CD14-positive monocyte (primary cell): ENCODE measurements at regions not wholly inside any gene's neighbourhood (a gene's known extent, or its start where the extent isn't known, plus 50 kb on each side); places are given as distances from the start of the nearest gene placed in this dataset.

Experiments
- DNase-seq, 3 donors: peaks; one replicate each; pipeline ENCODE4 v3.0.0-alpha.2; 2011 to 2022
- H2AFZ ChIP-seq: 2 replicates; pipeline ENCODE4 v1.6.0; 2012; ENCODE audit warnings: mild to moderate bottlenecking, low read depth, low read length, inconsistent platforms; ENCODE audit not compliant: insufficient read depth, poor library complexity, severe bottlenecking
- H3K27ac ChIP-seq, 2 donors: 1 replicate in 1 of 2; 2 replicates in 1 of 2; pipeline ENCODE4 v1.5.1; 2012 to 2013; ENCODE audit warnings: low read length in 2 of 2, control low read depth in 1 of 2, inconsistent platforms in 1 of 2, low read depth in 1 of 2, mild to moderate bottlenecking in 1 of 2
- H3K27me3 ChIP-seq, 2 donors: one replicate each; pipeline versions ENCODE4 v1.6.0 to v1.6.1; 2011 to 2013; ENCODE audit warnings: low read length in 2 of 2; ENCODE audit not compliant: control insufficient read depth in 2 of 2, insufficient read depth in 2 of 2
- H3K36me3 ChIP-seq, 2 donors: replicated peaks in 1 of 2; 1 replicate in 1 of 2; 2 replicates in 1 of 2; pipeline versions ENCODE4 v1.5.1 to v1.6.1; 2012 to 2013; ENCODE audit warnings: low read length in 2 of 2, control low read depth in 1 of 2, inconsistent platforms in 1 of 2, mild to moderate bottlenecking in 1 of 2; ENCODE audit not compliant: insufficient read depth in 2 of 2, control insufficient read depth in 1 of 2
- H3K4me1 ChIP-seq, 2 donors: 1 replicate in 1 of 2; 2 replicates in 1 of 2; pipeline versions ENCODE4 v1.5.1 to v1.6.1; 2012 to 2013; ENCODE audit warnings: low read length in 2 of 2, control low read depth in 1 of 2, inconsistent platforms in 1 of 2, mild to moderate bottlenecking in 1 of 2, moderate library complexity in 1 of 2; ENCODE audit not compliant: insufficient read depth in 2 of 2, control insufficient read depth in 1 of 2
- H3K4me2 ChIP-seq: replicated peaks from 2 replicates; pipeline ENCODE3; 2012; ENCODE audit warnings: low read length, moderate library complexity, mild to moderate bottlenecking; ENCODE audit not compliant: poor library complexity, severe bottlenecking; ENCODE audit errors: extremely low read depth
- H3K4me3 ChIP-seq, 3 experiments: fragments of 200-600 bp in 1 of 3; sonication (generic) in 1 of 3; replicated peaks in 1 of 3; 1 replicate in 2 of 3; 2 replicates in 1 of 3; pipeline ENCODE4 v1.5.1; 2011 to 2013; ENCODE audit warnings: low read length in 3 of 3, mild to moderate bottlenecking in 3 of 3, control low read depth in 2 of 3, low read depth in 2 of 3, inconsistent platforms in 1 of 3, moderate library complexity in 1 of 3
- H3K79me2 ChIP-seq: 2 replicates; pipeline ENCODE4 v1.6.0; 2012; ENCODE audit warnings: mild to moderate bottlenecking, control low read depth, inconsistent platforms, low read length, moderate library complexity; ENCODE audit not compliant: insufficient read depth
- H3K9ac ChIP-seq: 2 replicates; pipeline ENCODE4 v1.6.0; 2017; ENCODE audit warnings: low read length, mild to moderate bottlenecking; ENCODE audit not compliant: insufficient read depth, poor library complexity, severe bottlenecking
- H3K9me3 ChIP-seq, 2 donors: replicated peaks in 1 of 2; 1 replicate in 1 of 2; 2 replicates in 1 of 2; pipeline versions ENCODE4 v1.5.1 to v1.6.1; 2012 to 2013; ENCODE audit warnings: low read length in 2 of 2, control low read depth in 1 of 2; ENCODE audit not compliant: control insufficient read depth in 1 of 2, insufficient read depth in 1 of 2
- H4K20me1 ChIP-seq: 2 replicates; pipeline ENCODE4 v1.6.0; 2012; ENCODE audit warnings: mild to moderate bottlenecking, low read length, control low read depth, moderate library complexity; ENCODE audit not compliant: insufficient read depth
- H3K27ac Mint-ChIP-seq, 7 donors: one replicate each; pipeline ENCODE4 v1.8.0; 2020; ENCODE audit warnings: mild to moderate bottlenecking in 7 of 7, mixed read lengths in 7 of 7, moderate library complexity in 6 of 7, inconsistent platforms in 2 of 7
- H3K27me3 Mint-ChIP-seq, 3 donors: one replicate each; pipeline ENCODE4 v1.8.0; 2021 to 2022; ENCODE audit warnings: low read depth in 3 of 3, mild to moderate bottlenecking in 3 of 3, mixed read lengths in 3 of 3, moderate library complexity in 3 of 3, inconsistent platforms in 1 of 3
- H3K36me3 Mint-ChIP-seq, 2 donors: one replicate each; pipeline ENCODE4 v1.8.0; 2020; ENCODE audit warnings: mixed read lengths in 2 of 2, inconsistent platforms in 1 of 2, mild to moderate bottlenecking in 1 of 2
- H3K4me1 Mint-ChIP-seq: one replicate; pipeline ENCODE4 v1.8.0; 2020; ENCODE audit warnings: mild to moderate bottlenecking, mixed read lengths
- H3K4me3 Mint-ChIP-seq, 2 donors: one replicate each; pipeline ENCODE4 v1.8.0; 2020; ENCODE audit warnings: mild to moderate bottlenecking in 2 of 2, mixed read lengths in 2 of 2, moderate library complexity in 1 of 2
- H3K9me3 Mint-ChIP-seq, 7 donors: one replicate each; pipeline ENCODE4 v1.8.0; 2020 to 2022; ENCODE audit warnings: mixed read lengths in 7 of 7, mild to moderate bottlenecking in 6 of 7, moderate library complexity in 6 of 7, inconsistent platforms in 2 of 7
- WGBS: methylation state at CpG from one replicate; pipeline ENCODE4 v1.1.5; 2013; ENCODE audit warnings: missing lambda C conversion rate; ENCODE audit not compliant: insufficient coverage; 5-methylcytosine and 5-hydroxymethylcytosine counted together
- intact Hi-C, 2 donors: fragments of 100-400 bp; cut with micrococcal nuclease; formaldehyde crosslinking; loops; one replicate each; pipeline versions ENCODE4 v1.15.0 to v1.15.1; 2023
- TF ChIP-seq, protein P1 (sequence below): fragments of 200-600 bp; IDR thresholded peaks from one replicate; pipeline ENCODE4 v1.8.0; 2022; ENCODE audit warnings: antibody characterized with exemption, mild to moderate bottlenecking

DNA sequence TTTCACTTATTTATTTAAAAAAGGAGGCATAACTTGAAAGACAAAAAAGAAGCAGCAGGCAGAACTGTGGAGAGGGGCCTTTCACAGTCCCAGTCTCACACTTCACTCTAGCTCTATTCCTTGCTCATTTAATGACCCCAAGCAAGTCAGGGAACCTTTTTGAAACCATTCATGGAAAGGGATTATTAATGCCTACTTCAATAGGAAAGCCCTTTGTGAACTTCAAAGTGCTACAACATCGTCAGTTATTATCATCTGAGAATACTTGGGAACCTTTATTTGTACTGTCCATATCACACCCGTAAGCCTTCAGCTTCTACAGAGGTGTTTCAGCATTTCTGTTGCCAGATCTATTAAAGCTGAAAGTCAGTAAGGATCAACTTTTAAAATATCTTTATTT lies 320.2 kb downstream of the TMEM161B start:
- H3K9ac ChIP-seq = no peak overlapping the region
- H2AFZ ChIP-seq = no peak overlapping the region
- 86% methylated on average over 1 of the region's 2 CpGs for WGBS
- intact Hi-C loops = no loop called here
- no peaks in the 10 kb centered on the region for H3K36me3 ChIP-seq
- DNase-seq = no peak
- no peaks in the 10 kb centered on the region for H4K20me1 ChIP-seq
- H3K27me3 Mint-ChIP-seq = no peaks in the 10 kb centered on the region
- no peaks in the 10 kb centered on the region for H3K79me2 ChIP-seq
- no peaks in the 10 kb centered on the region for H3K27me3 ChIP-seq
- H3K27ac ChIP-seq = no peak overlapping the region
- TF ChIP-seq, protein P1, sequence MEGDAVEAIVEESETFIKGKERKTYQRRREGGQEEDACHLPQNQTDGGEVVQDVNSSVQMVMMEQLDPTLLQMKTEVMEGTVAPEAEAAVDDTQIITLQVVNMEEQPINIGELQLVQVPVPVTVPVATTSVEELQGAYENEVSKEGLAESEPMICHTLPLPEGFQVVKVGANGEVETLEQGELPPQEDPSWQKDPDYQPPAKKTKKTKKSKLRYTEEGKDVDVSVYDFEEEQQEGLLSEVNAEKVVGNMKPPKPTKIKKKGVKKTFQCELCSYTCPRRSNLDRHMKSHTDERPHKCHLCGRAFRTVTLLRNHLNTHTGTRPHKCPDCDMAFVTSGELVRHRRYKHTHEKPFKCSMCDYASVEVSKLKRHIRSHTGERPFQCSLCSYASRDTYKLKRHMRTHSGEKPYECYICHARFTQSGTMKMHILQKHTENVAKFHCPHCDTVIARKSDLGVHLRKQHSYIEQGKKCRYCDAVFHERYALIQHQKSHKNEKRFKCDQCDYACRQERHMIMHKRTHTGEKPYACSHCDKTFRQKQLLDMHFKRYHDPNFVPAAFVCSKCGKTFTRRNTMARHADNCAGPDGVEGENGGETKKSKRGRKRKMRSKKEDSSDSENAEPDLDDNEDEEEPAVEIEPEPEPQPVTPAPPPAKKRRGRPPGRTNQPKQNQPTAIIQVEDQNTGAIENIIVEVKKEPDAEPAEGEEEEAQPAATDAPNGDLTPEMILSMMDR = no peak
- H3K4me3 ChIP-seq = no peak overlapping the region
- H3K4me2 ChIP-seq = no peak overlapping the region
- peaks cover 0 to 6% (median 0%) of the 10 kb centered on the region in 7 donors for H3K9me3 Mint-ChIP-seq
- no peak overlapping the region for H3K4me3 Mint-ChIP-seq
- H3K9me3 ChIP-seq = peaks cover 0 to 2% of the 10 kb centered on the region in 2 donors
- no peaks in the 10 kb centered on the region for H3K4me1 Mint-ChIP-seq
- no peaks in the 10 kb centered on the region for H3K4me1 ChIP-seq
- H3K27ac Mint-ChIP-seq = no peak overlapping the region
- H3K36me3 Mint-ChIP-seq = no peaks in the 10 kb centered on the region

DNA sequence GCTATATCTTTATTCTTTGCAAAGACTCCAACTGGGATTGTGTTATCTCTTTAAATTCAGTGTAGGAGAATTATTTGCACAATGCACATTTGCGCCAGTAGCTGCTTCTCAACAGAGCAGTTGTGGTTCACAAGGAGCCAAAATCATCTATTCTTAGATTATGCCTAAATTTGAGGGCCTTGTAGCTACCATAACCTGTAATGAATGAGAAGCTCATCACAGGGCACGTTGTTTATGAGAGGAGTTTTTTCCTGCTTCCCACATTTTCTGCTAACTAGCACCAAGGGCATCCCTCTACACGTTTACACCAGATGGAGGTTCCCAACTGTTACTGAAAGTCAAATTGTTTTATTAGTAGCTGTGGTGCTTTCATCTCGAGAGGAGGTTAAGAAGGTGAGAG lies 322.4 kb downstream of the TMEM161B start:
- DNase-seq = no peak
- Mint-ChIP-seq H3K36me3 (no peaks in the 10 kb centered on the region), H3K4me1 (no peaks in the 10 kb centered on the region), H3K9me3 (peaks cover 0 to 6% (median 0%) of the 10 kb centered on the region in 7 donors), H3K4me3 (no peak overlapping the region), H3K27ac (no peak overlapping the region), H3K27me3 (no peaks in the 10 kb centered on the region)
- WGBS = 100% methylated on average over 1 of the region's 4 CpGs
- no peaks in the 10 kb centered on the region for H4K20me1 ChIP-seq
- no peak overlapping the region for H3K9ac ChIP-seq
- H3K79me2 ChIP-seq = no peaks in the 10 kb centered on the region
- no peak overlapping the region for H3K4me2 ChIP-seq
- no peak overlapping the region for H3K4me3 ChIP-seq
- no peaks in the 10 kb centered on the region for H3K27me3 ChIP-seq
- no peak overlapping the region for H3K27ac ChIP-seq
- TF ChIP-seq, protein P1 = no peak
- H2AFZ ChIP-seq = no peak overlapping the region
- intact Hi-C loops = no loop called here
- H3K9me3 ChIP-seq = peaks cover 0 to 2% of the 10 kb centered on the region in 2 donors
- no peaks in the 10 kb centered on the region for H3K4me1 ChIP-seq
- no peaks in the 10 kb centered on the region for H3K36me3 ChIP-seq
